Activated CD8-positive, alpha-beta memory T cell treated with anti-CD3 and anti-CD28 coated beads, Interleukin-2, amount 50 U/mL, for 1 hour (primary cell): ENCODE measurements at regions not wholly inside any gene's neighbourhood (a gene's known extent, or its start where the extent isn't known, plus 50 kb on each side); places are given as distances from the start of the nearest gene placed in this dataset.
"Not testable (repeated sequence)": the region's sequence is repeated elsewhere in the genome, so short reads cannot be mapped to it uniquely, and the experiment has no call there.

Experiments
- DNase-seq: peaks from one replicate; pipeline ENCODE4 v3.0.0-alpha.2; 2020; ENCODE audit errors: extremely low read depth

DNA sequence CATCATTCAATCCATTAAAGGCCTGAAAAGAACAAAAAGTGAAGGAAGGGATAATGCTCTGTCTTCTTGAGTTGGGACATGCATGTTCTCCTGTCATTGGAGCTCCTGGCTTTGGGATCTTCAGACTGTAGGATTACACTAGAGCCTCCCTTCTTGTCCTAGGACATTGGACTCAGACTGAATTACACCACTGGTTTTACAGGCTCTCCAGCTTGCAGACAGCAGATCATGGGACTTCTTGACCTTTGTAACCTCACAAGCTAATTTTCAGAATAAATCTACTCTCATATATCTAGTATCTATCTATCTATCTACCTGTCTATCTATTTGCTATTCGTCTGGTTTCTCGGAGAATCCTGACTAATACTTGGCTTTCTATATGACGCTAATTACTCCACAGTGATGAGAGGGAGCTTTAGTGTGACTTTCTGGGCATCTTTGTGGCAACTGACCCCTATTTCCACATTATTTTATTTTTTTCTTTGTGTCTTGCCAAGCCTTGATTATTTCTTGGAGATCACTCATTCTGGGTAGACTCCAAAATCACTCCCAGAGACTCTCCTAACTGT, 151.9 kb upstream of the ZNF184 start:
- DNase-seq = no peak

DNA sequence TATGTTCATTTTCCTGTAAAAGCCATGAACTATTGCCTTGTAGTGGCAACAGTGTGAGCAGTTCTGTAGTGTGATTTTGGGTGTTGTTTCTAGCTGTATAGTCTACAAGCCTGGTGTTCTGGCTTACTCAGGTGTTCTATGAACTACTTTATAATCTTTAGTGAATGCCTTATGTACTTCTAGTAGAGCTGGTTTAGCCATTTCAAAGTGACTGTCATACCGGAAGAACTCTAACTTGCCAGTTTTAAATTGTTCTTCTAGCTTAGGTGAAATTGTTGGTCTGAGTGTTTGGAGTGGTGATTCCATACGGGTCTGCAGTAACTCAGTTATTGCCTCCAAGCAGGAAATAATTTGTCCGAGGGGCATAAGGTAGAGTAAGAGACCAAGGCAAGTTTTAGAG, 150.2 kb upstream of the ZNF184 start:
- DNase-seq = no peak

DNA sequence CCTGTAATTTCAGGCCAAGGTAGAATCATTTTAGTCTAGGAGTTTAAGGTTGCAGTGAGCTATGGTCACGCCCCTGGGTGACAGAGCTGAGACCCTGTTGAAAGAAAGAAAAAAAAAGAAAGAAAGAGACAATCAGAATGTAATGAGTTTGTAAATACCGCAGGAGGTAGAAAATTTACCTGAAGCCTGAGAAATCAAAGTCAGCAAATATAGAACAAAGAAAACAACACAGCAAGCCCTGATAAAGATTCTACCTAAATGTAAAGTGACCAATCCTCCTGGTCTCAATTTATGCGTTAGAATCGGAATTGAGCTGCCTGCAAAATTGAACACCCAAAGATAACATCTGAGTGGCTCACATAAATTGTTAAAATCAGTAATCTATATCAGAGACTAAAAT, 146.5 kb upstream of the ZNF184 start:
- DNase-seq = no peak

DNA sequence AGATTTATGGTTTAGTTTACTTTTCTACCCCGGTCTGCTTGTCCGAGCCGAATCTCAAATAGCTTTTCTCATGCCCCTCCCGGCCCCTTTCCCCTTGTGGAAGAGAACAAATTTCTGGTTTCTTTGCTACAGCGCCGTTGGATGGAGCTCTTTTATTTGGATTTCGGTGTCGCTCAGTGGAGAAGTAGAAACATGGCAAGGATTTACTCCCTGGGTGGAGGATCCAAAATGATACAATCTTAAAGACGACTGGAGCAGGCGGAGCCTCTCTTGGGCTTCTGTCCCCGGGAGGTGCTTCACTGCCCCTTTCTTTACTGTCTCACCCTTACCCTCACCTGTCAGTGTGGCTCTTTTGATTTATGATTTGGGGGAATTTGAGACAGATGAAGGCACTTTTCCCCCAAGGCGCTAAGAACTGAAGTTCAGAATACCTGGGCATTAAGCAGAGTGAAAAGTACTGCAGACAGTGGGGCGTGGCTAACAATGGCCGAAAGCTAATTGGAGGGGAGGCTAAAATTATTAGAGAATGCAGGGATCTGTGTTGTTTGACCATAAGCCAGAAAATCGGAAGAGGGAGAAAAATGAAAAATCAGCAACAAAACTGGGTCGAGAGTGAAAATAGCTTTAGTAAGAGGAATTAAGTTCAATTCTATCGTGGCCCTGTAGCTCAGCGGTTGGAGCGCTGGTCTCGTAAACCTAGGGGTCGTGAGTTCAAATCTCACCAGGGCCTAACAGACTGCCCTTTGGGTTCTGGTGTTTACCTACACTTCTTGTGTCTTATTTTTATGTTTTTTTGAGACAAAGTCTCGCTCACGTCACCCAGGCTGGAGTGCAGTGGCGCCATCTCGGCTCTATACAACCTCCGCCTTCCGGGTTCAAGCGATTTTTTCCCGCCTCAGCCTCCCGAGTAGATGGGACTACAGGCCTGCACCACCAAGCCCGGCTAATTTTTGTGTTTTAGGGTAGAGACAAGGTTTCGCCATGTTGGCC, 145.1 kb upstream of the ZNF184 start:
- DNase-seq = no peak

DNA sequence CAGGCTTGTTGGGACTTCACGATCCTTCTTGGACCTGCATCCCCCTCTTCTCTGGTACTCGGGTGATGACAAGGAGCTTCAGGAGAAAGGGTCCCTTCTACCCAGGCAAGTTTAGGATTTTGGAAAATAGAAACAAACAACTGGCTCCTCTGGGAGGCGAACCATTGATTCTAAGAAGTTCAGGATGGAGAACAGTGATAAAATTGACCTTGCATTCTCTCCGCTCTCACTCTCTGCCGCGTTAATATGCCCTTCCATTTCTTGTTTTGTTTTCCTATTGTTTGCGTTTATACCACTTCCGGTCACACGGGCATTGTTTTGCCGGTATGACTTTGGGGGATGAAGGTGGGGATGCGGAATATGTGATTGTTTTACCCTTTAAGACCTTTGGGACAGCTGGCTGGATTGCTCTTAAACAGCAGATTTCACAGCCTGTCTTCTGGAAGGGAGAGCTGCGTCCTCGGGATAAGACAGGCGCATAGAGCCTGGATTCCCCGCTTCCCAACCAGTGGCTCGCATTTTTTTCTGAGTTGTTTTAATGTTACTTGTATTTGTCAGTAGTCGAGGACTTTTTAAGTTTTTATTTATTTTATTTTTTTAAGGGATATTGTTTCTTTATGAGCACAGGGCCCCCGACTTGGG, 144.3 kb upstream of the ZNF184 start:
- no peak for DNase-seq

DNA sequence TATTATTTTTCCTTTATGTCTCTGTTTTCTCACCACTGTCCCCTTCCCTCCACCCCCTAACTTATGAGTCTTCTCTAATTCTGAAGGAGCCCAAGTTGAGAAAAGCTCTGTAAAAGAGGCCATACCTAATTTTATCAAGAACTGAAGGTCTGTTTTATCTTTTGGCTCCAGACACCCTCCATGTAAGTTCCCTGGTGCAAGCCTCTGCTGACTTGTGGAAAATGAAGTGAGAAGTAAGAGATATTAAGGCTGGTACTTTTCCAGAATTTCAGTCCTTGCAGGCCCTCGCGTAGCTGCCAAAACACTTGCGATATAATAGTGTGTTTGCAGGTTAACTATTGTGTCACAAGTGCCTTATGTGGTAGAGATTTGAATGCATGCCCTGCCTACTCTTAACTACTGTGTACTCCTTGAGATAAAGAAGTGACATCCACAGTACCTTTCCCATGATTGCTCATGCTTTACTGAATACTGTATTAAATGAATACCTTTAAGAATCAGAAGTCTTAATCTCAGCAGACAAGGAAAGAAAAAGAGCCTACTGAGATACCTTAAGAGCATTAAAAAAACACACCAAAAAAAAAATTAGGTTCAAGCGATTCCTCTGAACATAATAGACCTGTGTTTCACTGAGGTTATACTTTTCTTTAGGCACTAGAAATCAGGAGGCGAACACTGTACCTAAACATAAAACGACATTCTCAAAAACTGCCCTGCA, 143.6 kb upstream of the ZNF184 start:
- no peak for DNase-seq

DNA sequence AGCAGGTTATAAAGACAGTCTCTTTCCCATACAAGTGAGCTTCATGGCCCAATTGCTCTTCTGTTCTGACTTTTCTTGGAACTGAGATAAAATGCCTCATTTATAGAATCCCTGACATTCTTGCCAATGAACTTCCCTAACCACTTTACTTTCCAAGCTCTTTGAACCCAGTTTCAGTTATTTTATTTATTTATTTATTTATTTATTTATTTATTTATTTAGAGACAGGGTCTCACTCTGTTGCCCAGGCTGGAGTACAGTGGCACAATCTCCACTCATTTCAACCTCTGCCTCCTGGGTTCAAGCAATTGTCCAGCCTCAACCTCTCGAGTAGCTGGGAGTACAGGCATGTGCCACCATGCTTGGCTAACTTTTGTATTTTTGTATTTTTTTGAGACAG, 138.5 kb upstream of the ZNF184 start:
- DNase-seq = no peak

DNA sequence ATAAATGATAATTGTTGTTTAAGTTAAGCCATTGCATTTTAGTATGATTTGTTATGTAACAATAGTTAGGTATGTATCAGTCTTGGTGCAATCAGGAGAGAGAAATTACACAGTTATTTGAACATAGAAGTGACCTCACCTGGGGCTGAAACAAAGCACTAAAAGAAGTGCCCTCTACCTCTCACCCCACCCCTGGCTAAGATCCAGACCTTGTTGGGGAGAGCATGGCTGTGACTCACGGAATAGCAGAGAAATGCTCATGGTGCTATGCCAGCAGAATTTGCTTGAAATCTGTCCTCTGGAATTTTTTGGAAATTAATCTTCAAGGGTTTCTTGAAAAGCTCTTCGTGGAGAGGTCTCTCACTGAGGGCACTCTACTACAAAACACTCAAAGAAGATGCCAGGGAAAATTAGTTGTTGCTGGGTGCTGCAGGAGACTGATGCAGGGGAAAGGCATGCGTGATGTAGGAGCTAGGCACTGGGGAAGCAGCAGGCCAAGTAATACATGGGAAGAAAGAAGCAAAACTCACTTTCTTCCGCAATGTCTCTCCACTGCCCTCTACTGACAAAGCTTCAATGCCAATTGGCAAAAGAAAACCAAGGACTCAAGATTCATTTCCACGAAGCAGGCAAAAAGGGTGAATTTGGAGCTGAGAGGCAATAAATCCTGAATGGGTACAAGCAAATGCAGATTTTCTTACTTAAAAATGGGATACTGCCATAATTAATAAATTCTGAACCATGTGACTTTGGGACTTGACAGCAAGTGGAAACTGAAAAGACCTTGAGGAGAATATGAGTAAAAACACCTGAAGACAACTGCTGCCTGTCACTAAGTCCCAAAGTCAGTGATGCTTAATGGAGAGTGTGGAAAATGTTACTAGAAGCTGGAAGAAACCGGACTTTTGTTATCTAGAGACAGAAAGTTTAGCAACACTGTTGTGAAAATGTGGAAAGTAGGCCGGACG, 136.3 kb upstream of the ZNF184 start:
- DNase-seq = no peak

DNA sequence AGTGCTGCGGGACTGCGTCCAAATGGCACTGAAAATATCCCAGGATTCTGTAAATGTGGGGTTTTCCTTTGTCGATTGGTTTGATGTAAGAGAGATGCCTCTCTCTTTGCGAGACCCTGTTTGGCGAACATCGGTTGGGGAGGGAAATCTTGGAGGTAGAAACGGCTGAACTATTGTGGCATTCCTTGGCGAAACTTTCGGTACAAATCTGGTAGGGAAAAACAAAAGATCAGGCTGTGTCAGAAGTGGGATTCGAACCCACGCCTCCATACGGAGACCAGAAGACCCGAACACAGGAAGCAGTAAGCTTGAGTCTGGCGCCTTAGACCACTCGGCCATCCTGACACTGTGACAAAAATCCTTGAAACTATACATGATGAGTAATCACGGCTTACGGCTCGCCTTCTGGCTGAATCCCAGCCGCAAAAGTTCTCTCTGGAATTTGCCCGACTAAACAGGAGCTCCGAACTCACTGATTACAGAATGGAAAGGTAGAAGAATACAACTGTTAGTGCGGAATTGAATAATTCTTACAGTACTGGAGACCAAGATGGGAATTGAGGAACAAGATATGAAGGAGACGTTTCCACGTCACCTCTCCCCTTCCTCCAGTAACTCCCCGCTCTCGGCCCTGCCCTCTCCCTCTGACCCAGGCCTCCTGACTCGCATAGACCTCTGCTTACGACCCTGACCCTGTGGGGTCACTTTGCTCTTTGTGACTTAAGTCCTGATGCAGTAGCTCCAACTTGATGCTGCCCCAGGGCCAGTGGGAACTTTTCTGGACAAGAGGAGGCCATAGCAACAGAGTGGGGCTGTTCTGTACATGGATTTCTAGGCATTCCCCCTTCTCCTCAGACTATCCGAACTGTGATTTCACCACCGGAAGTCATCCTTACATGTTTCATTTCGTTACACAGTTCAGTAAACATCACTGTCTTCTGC, 132.8 kb upstream of the ZNF184 start:
- no peak for DNase-seq

DNA sequence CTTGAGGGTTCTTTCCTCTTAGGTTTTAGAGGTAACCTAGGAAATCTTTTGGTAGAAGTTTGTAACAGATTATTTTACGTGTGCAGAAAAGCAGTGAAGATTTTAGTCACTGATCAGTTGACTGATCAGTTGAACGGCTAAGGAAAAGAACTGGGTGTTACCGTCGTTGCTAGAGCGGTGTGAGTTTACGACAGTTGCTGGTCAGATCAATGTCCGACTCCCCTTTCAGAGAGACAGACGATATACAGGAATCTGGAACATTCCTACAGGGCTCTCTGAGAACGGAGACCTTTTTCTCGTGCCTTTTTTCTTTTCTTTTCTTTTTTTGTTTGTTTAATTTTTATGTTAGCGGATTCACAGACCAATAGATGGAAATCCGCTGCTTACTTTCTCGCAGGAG, 132.1 kb upstream of the ZNF184 start:
- DNase-seq = no peak

DNA sequence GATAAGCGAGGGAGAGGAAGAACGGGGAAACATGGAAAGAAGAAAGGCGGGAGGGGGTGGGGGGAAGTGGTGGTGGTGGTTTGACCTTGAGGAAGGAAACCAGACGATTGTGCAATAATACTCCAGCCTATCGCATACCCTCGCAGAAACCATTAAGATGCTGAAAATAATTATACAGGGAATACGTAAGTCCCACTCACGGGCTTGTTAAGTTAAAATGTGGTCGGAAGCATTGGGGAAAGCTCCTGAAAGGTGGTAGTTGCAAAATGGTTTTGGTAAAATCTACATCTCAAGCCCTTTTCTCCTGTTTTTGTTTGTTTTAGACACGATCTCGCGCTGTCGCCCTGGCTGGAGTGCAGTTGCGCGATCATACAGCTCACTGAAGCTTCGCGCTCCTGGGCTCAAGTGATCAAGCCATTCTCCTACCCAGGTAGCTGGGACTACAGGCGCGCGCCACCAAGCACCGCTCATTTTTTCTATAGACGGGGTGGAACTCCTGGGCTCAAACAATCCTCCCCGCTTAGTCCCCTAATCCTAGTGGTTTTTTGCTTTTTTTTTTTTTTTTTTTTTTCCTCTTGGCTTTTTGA, 128.9 kb upstream of the ZNF184 start:
- DNase-seq = no peak

DNA sequence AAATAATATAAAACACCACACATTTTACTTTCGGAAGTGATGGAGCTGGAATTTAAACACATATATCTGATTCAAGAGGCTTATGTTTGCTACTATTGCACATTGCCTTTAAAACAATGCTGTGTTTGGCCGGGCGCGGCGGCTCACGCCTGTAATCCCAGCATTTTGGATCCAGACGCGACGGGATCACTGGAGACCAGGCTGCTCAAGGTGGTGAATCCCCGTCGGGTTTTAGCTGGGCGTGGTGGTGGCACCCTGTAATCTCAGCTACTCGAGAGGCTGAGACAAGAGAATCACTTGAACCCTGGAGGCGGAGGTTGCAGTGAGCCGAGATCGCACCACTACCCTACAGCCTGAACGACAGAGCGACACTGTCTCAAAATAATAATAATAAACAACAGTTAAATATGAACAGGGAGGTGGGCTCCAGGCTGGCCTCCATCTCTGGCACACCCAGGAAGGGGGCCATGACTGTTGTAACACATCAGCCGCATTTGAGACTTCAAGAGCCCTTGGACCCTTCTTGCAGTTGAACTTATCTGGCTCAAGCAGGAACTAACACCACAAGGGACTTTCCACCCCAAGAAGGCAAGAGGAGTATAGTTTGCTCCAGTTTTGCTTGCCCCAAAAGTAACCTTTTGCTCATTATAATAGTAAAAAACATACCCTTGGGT, 127.1 kb upstream of the ZNF184 start:
- no peak for DNase-seq

DNA sequence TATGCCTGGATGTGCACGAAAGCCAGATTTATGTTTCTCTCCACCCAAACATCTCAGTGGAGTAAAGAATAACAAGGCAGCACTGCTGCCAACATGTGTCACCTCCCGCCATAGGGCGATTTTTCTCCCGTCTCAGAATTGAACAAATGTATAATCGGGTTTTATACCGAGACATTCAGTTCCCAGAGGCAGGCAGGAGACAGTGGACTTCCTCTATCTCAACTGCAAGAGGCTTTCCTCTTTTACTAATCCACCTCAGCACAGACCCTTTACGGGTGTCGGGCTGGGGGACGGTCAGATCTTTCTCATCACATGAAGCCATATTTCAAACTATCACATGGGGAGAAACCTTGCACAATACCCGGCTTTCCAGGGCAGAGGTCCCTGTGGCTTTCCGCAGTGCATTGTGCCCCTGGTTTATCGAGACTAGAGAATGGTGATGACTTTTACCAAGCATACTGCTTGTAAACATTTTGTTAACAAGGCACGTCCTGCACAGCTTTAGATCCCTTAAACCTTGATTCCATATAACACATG, 124.2 kb upstream of the ZNF184 start:
- DNase-seq = not testable (repeated sequence)

DNA sequence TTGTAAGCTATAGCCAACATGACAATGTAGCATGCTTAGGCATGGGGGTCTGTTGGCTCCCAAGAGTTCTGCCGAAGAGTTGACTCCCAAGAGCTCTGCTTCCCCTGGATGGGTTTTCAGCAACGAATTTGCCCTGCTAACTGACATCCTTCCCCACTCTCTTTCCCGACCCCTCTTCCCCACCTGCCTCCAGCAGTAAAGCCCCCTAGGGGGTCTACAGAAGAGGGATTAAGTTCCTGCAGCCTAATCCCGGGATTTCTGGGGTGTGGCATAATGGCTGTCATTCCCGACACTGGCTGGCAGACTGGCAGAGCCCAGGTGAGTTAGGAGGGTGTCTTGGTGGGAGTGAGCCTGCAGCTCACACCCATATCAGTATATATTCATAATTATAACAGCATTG, 121.0 kb upstream of the ZNF184 start:
- no peak for DNase-seq

DNA sequence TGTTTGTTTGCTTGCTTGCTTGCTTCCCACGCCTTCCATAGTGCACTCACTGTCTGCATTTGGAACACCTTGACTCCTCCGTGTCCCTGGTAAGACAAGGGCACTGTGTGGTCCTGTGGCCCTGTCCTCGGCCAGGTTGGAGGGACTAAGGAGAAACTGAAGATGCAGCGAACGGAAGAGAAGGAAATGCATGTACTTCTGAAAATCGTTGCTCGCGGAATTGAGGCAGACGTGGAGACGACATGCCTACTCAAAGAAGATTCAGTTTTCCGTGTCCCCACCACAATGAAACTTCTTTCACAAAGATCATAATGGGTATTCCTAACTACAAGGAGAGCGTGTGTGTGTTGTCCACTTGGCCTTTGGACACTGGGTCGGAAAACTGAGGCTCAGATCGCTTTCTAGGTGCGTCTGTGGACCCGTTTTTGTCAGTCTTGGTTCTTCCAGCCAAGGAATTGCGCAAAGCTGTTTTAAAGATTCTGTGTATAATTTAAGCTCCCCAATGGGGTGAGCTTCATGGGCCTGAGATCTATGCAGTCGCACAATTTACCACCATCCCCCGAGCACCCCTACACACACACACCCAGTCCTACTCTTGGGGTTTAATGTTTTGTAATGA, 120.4 kb upstream of the ZNF184 start:
- DNase-seq = no peak

DNA sequence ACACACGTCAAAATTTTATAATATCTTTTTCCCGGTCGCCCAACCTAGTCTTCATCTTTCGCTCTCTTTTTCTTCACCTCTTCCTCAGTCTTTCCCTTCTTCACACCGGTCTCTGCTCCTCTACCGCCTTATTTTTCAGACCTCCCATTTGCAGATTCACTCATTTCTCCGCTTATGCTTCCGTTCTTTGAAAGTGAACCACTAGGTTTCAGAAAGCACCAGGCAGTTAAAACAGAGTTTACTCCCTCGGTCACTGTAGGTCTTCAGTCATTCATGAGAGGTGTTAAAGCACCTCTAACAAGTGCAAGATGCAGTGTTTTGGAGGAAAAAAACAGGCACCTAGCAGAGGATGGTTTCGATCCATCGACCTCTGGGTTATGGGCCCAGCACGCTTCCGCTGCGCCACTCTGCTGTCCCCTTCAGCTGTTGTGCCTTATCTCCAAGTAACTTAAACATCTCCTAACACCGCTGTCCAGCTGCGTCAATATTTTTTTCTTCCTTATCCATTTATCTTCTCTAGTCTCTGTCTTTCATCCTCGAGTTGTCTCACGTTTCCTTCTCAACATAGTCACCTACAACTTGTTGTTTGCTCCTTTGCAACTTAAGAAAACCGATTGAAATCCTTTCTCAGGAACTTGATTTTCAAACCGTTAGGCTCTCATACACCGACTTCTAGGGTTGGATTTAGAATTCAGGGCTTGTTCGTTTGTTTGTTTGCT, 119.7 kb upstream of the ZNF184 start:
- DNase-seq = no peak

DNA sequence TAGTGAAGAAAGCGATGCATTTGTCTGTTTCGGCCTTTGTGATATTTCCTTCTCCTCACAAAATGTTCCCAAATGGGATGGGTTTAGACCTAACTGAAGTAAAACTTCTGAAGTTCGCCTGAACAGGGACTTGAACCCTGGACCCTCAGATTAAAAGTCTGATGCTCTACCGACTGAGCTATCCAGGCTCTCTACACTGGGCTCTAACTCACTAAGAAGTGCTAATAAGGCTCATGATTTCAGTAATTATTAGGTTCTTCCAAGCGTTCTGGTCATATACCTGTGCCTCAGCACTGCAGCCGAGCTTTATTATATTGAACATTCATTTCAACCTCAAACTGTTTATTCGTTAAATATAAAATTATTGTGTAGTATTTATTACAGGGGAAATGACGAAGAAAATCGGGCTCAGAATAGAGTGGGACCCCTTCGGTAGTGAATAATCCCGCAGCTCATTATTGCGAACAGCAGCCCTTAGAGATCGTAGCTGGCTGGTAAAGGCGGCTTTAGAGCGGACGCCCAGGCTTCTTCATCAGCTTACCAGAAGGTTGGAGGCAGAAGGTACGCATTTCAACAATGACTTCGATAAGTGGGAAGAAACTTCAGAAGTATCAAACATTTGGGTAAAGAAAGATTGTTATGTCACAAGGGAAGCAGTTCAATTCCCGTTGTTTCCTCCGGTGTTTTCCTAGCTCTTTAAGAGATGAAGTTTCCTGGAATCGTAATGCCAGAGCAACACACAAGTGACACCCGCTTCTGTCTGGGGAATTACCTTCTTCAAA, 119.0 kb upstream of the ZNF184 start:
- no peak for DNase-seq
